CD4-positive, alpha-beta T cell treated with Interleukin-1 beta for 1 hour (primary cell): ENCODE measurements at regions not wholly inside any gene's neighbourhood (a gene's known extent, or its start where the extent isn't known, plus 50 kb on each side); places are given as distances from the start of the nearest gene placed in this dataset.
"Not testable (repeated sequence)": the region's sequence is repeated elsewhere in the genome, so short reads cannot be mapped to it uniquely, and the experiment has no call there.

Experiments
- DNase-seq, 2 donors: peaks; one replicate each; pipeline ENCODE4 v3.0.0-alpha.2; 2020 to 2022

DNA sequence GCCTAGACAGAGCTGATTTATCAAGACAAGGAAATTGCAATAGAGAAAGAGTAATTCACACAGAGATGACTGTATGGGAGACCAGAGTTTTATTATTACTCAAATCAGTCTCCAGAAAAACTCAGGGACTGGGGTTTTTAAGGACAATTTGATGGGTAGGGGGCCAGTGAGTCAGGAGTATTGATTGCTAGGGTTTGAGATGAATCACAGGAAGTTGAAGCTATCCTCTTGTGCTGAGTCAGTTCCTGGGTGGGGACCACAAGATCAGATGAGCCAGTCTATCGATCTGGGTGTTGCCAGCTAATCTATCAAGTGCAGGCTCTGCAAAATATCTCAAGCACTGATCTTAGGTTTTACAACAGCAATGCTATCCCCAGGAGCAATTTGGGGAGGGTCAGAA, 87.4 kb upstream of the TGIF2LY start:
- not testable (repeated sequence) for DNase-seq

DNA sequence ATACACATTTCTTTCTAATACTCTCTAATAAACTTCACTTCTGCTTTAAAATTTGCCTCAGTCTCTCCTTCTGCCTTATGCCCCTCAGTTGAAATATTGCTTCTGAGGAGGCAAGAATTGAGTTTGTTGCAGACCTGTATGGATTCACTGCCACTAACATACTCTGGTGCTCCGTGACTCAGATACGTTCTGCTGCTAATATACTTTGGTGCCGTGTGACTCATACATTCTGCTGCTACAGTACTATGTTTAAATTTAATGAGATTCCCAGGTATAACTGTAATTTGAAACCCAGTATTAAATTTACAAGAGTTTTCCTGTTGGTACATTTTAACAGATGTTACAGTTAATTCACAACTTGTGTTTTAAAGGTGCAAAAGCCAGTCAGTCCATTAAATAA, 84.3 kb upstream of the TGIF2LY start:
- not testable (repeated sequence) for DNase-seq

- peak in 1 of 2 donors; percentile 16 for DNase-seq
Observed at GRCh38 chrY:3527040-3527439, 51.8 kb upstream of the TGIF2LY start.
